WTC11 (cell line): ENCODE measurements at regions not wholly inside any gene's neighbourhood (a gene's known extent, or its start where the extent isn't known, plus 50 kb on each side); places are given as distances from the start of the nearest gene placed in this dataset.

ENCODE experiments used
- ATAC-seq: fragments of 200-7000 bp; cut with Tn5 transposase; 2 replicates; pipeline ENCODE4 v1.10.0; 2021; ENCODE audit warnings: mild to moderate bottlenecking, moderate library complexity
- CTCF ChIA-PET: fragments of 300-600 bp; sonication (Branson Sonifier 250); formaldehyde crosslinking; loops from one replicate; lab custom pipeline; 2021; ENCODE audit warnings: antibody characterized with exemption; lab: Charles Lee
- POLR2A ChIA-PET: fragments of 350-600 bp; sonication (Branson Sonifier 250); formaldehyde crosslinking; loops from one replicate; lab custom pipeline; 2021; ENCODE audit warnings: antibody characterized with exemption; lab: Charles Lee
- DNase-seq: peaks from one replicate; pipeline ENCODE4 v3.0.0; 2021; ENCODE audit warnings: low spot score
- H3K27ac Mint-ChIP-seq: 2 replicates; pipeline ENCODE4 v1.8.0; 2021; ENCODE audit warnings: mixed read lengths
- H3K27me3 Mint-ChIP-seq: 2 replicates; pipeline ENCODE4 v1.8.0; 2021; ENCODE audit warnings: low read depth, mild to moderate bottlenecking, moderate library complexity, mixed read lengths
- H3K36me3 Mint-ChIP-seq: 2 replicates; pipeline ENCODE4 v1.8.0; 2021; ENCODE audit warnings: mixed read lengths
- H3K4me1 Mint-ChIP-seq: 2 replicates; pipeline ENCODE4 v1.8.0; 2022; ENCODE audit warnings: mixed read lengths
- H3K4me3 Mint-ChIP-seq: 2 replicates; pipeline ENCODE4 v1.8.0; 2021; ENCODE audit warnings: mild to moderate bottlenecking, moderate library complexity, mixed read lengths
- H3K9me3 Mint-ChIP-seq: 2 replicates; pipeline ENCODE4 v1.8.0; 2021; ENCODE audit warnings: mixed read lengths
- ATF1 ChIP-seq: sonication (generic); formaldehyde crosslinking; IDR thresholded peaks from 2 replicates; pipeline ENCODE4 v1.8.1; 2023; ENCODE audit warnings: mild to moderate bottlenecking, moderate library complexity, missing genetic modification reagents
- CBFB ChIP-seq: sonication (generic); formaldehyde crosslinking; IDR thresholded peaks from 2 replicates; pipeline ENCODE4 v1.8.1; 2022; ENCODE audit warnings: mild to moderate bottlenecking, low read depth, missing genetic modification reagents
- CDX4 ChIP-seq: fragments of 250-450 bp; sonication (Bioruptor Pico); IDR thresholded peaks from 2 replicates; pipeline ENCODE4 v1.9.0; 2021; ENCODE audit warnings: moderate library complexity, mild to moderate bottlenecking, inconsistent platforms, borderline replicate concordance
- E2F1 ChIP-seq: sonication (generic); formaldehyde crosslinking; IDR thresholded peaks from 2 replicates; pipeline ENCODE4 v1.8.0; 2022; ENCODE audit warnings: mild to moderate bottlenecking, missing genetic modification reagents
- ELF4 ChIP-seq: sonication (generic); formaldehyde crosslinking; IDR thresholded peaks from 2 replicates; pipeline ENCODE4 v1.8.1; 2022; ENCODE audit warnings: low read depth, mild to moderate bottlenecking, moderate library complexity, missing genetic modification reagents
- GRHL2 ChIP-seq: fragments of 250-450 bp; sonication (Bioruptor Pico); IDR thresholded peaks from 2 replicates; pipeline ENCODE4 v1.8.0; 2022; ENCODE audit warnings: mild to moderate bottlenecking, moderate library complexity; ENCODE audit not compliant: insufficient replicate concordance, severe bottlenecking
- HMGXB4 ChIP-seq: sonication (generic); formaldehyde crosslinking; IDR thresholded peaks from 2 replicates; pipeline ENCODE4 v1.8.1; 2023; ENCODE audit warnings: mild to moderate bottlenecking, moderate library complexity, missing genetic modification reagents
- NFATC4 ChIP-seq: fragments of 250-450 bp; sonication (Bioruptor Pico); IDR thresholded peaks from 2 replicates; pipeline ENCODE4 v1.9.0; 2021; ENCODE audit warnings: mild to moderate bottlenecking
- NR3C1 ChIP-seq: sonication (generic); formaldehyde crosslinking; conservative IDR thresholded peaks from 2 replicates; pipeline ENCODE4 v1.8.1; 2023; ENCODE audit warnings: low read depth, mild to moderate bottlenecking, missing genetic modification reagents
- PRRX2 ChIP-seq: fragments of 250-450 bp; sonication (Bioruptor Pico); IDR thresholded peaks from 2 replicates; pipeline ENCODE4 v1.8.0; 2021; ENCODE audit warnings: mild to moderate bottlenecking
- SMAD4 ChIP-seq: sonication (generic); formaldehyde crosslinking; IDR thresholded peaks from 2 replicates; pipeline ENCODE4 v1.8.0; 2022; ENCODE audit warnings: mild to moderate bottlenecking, missing genetic modification reagents
- TCF7 ChIP-seq: sonication (generic); formaldehyde crosslinking; IDR thresholded peaks from 2 replicates; pipeline ENCODE4 v1.8.0; 2022; ENCODE audit warnings: mild to moderate bottlenecking, low read depth, missing genetic modification reagents, moderate library complexity
- USF2 ChIP-seq: sonication (generic); formaldehyde crosslinking; IDR thresholded peaks from 2 replicates; pipeline ENCODE4 v1.8.1; 2023; ENCODE audit warnings: mild to moderate bottlenecking, missing genetic modification reagents, moderate library complexity
- ZMAT4 ChIP-seq: fragments of 250-450 bp; sonication (Bioruptor Pico); IDR thresholded peaks from 2 replicates; pipeline ENCODE4 v1.9.0; 2021; ENCODE audit warnings: mild to moderate bottlenecking
- ZNF138 ChIP-seq: sonication (generic); formaldehyde crosslinking; conservative IDR thresholded peaks from 2 replicates; pipeline ENCODE4 v1.8.1; 2022; ENCODE audit warnings: mild to moderate bottlenecking, moderate library complexity, missing genetic modification reagents
- ZNF219 ChIP-seq: sonication (generic); formaldehyde crosslinking; IDR thresholded peaks from 2 replicates; pipeline ENCODE4 v1.8.0; 2023; ENCODE audit warnings: missing genetic modification reagents, mild to moderate bottlenecking, borderline replicate concordance
- ZNF512 ChIP-seq: sonication (generic); formaldehyde crosslinking; IDR thresholded peaks from 2 replicates; pipeline ENCODE4 v1.8.1; 2022; ENCODE audit warnings: missing genetic modification reagents, borderline replicate concordance

- H3K4me1 Mint-ChIP-seq, result no peaks in the 10 kb centered on the region
- TF ChIP-seq USF2 (CRISPR knock-in tag) (no peak), ZMAT4 (CRISPR knock-in tag) (no peak), ZNF138 (CRISPR knock-in tag) (no peak), ZNF512 (CRISPR knock-in tag) (no peak), ELF4 (no peak), NR3C1 (CRISPR knock-in tag) (no peak), ATF1 (CRISPR knock-in tag) (no peak)
- TF ChIP-seq, all 79 proteins: peak for 0
- Mint-ChIP-seq H3K36me3 (peaks cover 6% of the 10 kb centered on the region), H3K27me3 (0 out of 2 replicates have a peak, but pooled peaks cover 3% of the 10 kb centered on the region), H3K27ac (no peak overlapping the region), H3K4me3 (no peak overlapping the region), H3K9me3 (peaks cover 37% of the 10 kb centered on the region)
- DNase-seq (no peak), ATAC-seq (no peak)
- CTCF ChIA-PET, result no interaction called here
- POLR2A ChIA-PET, result no interaction called here
These were observed 89.7 kb upstream of the CXCR4 start for GRCh38 chr2:136207665-136208064.

- CTCF ChIA-PET, result no interaction called here
- H3K36me3 Mint-ChIP-seq, result peaks cover 10% of the 10 kb centered on the region
- POLR2A ChIA-PET, result no interaction called here
- no peak for ATAC-seq
- no peak for TF ChIP-seq GRHL2 (CRISPR knock-in tag)
- no peak for TF ChIP-seq PRRX2 (CRISPR knock-in tag)
- TF ChIP-seq HMGXB4 (CRISPR knock-in tag), result no peak
- TF ChIP-seq CDX4, result no peak
- TF ChIP-seq CBFB, result no peak
- no peak for DNase-seq
- H3K27me3 Mint-ChIP-seq, result 0 out of 2 replicates have a peak, but pooled peaks cover 3% of the 10 kb centered on the region
- H3K4me3 Mint-ChIP-seq, result no peak overlapping the region
- no peaks in the 10 kb centered on the region for H3K4me1 Mint-ChIP-seq
- H3K27ac Mint-ChIP-seq, result no peak overlapping the region; the same call in 1 of the 2 replicates
- H3K9me3 Mint-ChIP-seq, result peaks cover 43% of the 10 kb centered on the region
These were observed 89.2 kb upstream of the CXCR4 start for GRCh38 chr2:136207030-136207623.

GRCh38 chr2:136206613-136207012 is 88.7 kb upstream of the CXCR4 start:
- CTCF ChIA-PET, result no interaction called here
- DNase-seq (no peak), ATAC-seq (no peak)
- no peak for TF ChIP-seq ZNF219
- no peak for TF ChIP-seq USF2 (CRISPR knock-in tag)
- TF ChIP-seq TCF7, result no peak
- TF ChIP-seq HMGXB4 (CRISPR knock-in tag), result no peak
- no peak for TF ChIP-seq NFATC4 (CRISPR knock-in tag)
- no peak for TF ChIP-seq SMAD4 (CRISPR knock-in tag)
- no peak for TF ChIP-seq E2F1 (CRISPR knock-in tag)
- POLR2A ChIA-PET, result no interaction called here
- Mint-ChIP-seq H3K9me3 (peaks cover 48% of the 10 kb centered on the region), H3K27me3 (0 out of 2 replicates have a peak, but pooled peaks cover 3% of the 10 kb centered on the region), H3K4me1 (no peaks in the 10 kb centered on the region), H3K4me3 (no peak overlapping the region), H3K27ac (no peak overlapping the region), H3K36me3 (peaks cover 15% of the 10 kb centered on the region)
